Testis (tissue), 2 donors: ENCODE measurements at regions not wholly inside any gene's neighbourhood (a gene's known extent, or its start where the extent isn't known, plus 50 kb on each side); places are given as distances from the start of the nearest gene placed in this dataset.

Experiments used
- POLR2A ChIP-seq: fragments of 450-650 bp; IDR thresholded peaks from one replicate; pipeline ENCODE4 v1.6.1; 2017; ENCODE audit warnings: antibody characterized with exemption, mild to moderate bottlenecking, moderate library complexity
- TF ChIP-seq, protein P1 (sequence below), 3 experiments: fragments of 450-650 bp in 2 of 3; fragments of 200-600 bp in 1 of 3; sonication (generic) in 1 of 3; IDR thresholded peaks; one replicate each; pipeline ENCODE4 v1.5.1; 2016 to 2019; ENCODE audit warnings: antibody characterized with exemption in 3 of 3, mild to moderate bottlenecking in 2 of 3, moderate library complexity in 1 of 3

DNA sequence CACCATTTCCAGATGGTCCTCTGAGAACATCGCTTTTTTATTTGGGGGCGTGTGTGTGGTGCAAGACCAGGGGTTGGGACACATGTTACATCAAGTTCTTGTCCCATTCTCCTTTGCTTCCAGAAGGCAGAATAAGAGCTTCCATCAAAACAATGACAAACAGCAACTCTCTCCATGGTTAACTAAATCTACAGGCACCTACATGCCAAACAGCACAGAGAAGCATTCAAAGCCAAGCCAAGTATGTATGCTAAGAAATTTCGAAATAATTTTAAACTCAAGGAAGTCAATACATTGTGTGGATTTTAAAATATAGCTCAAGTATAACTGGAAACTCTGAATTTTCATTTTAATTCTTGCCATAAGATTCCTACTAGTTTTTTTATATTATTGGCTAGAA is 105.6 kb downstream of the SEC61B start:
- TF ChIP-seq, protein P1, sequence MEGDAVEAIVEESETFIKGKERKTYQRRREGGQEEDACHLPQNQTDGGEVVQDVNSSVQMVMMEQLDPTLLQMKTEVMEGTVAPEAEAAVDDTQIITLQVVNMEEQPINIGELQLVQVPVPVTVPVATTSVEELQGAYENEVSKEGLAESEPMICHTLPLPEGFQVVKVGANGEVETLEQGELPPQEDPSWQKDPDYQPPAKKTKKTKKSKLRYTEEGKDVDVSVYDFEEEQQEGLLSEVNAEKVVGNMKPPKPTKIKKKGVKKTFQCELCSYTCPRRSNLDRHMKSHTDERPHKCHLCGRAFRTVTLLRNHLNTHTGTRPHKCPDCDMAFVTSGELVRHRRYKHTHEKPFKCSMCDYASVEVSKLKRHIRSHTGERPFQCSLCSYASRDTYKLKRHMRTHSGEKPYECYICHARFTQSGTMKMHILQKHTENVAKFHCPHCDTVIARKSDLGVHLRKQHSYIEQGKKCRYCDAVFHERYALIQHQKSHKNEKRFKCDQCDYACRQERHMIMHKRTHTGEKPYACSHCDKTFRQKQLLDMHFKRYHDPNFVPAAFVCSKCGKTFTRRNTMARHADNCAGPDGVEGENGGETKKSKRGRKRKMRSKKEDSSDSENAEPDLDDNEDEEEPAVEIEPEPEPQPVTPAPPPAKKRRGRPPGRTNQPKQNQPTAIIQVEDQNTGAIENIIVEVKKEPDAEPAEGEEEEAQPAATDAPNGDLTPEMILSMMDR (IDR thresholded peaks at IDR 0.05): no peak
- TF ChIP-seq POLR2A: no peak
